HFF-Myc (cell line): ENCODE measurements at regions not wholly inside any gene's neighbourhood (a gene's known extent, or its start where the extent isn't known, plus 50 kb on each side); places are given as distances from the start of the nearest gene placed in this dataset.

Experiments
- DNase-seq: peaks from one replicate; pipeline ENCODE4 v3.0.0-alpha.2; 2011; ENCODE audit warnings: low read depth; ENCODE audit errors: extremely low read depth
- H3K4me3 ChIP-seq: replicated peaks from 2 replicates; pipeline ENCODE4 v1.5.1; 2011; ENCODE audit warnings: low read depth, mild to moderate bottlenecking, control low read depth, low read length
- CTCF ChIP-seq: IDR thresholded peaks from 2 replicates; pipeline ENCODE4 v1.5.1; 2012; ENCODE audit warnings: mild to moderate bottlenecking, low read depth, low read length, control low read depth; ENCODE audit errors: missing control alignments

GRCh38 chr6:14428269-14428668 is 310.7 kb downstream of the CD83 start:
- H3K4me3 ChIP-seq, result no peak overlapping the region
- no peak for TF ChIP-seq CTCF
- no peak for DNase-seq

GRCh38 chr6:14429396-14429795 is 311.8 kb downstream of the CD83 start:
- no peak overlapping the region for H3K4me3 ChIP-seq
- no peak for DNase-seq
- TF ChIP-seq CTCF, result no peak

- no peak for DNase-seq
- TF ChIP-seq CTCF, result no peak
- no peak overlapping the region for H3K4me3 ChIP-seq
Observed at GRCh38 chr6:14430218-14430617, 312.6 kb downstream of the CD83 start.

GRCh38 chr6:14431385-14432330 is 314.1 kb downstream of the CD83 start:
- H3K4me3 ChIP-seq, result no peak overlapping the region
- no peak for TF ChIP-seq CTCF
- DNase-seq, result no peak

- H3K4me3 ChIP-seq, result no peak overlapping the region
- DNase-seq, result no peak
- TF ChIP-seq CTCF, result no peak
Observed at GRCh38 chr6:14434916-14435690, 317.5 kb downstream of the CD83 start.

- H3K4me3 ChIP-seq, result no peak overlapping the region
- TF ChIP-seq CTCF, result no peak
- DNase-seq, result no peak
Observed at GRCh38 chr6:14436592-14437132, 319.1 kb downstream of the CD83 start.
